Stomach (tissue), 4 donors: ENCODE measurements at regions not wholly inside any gene's neighbourhood (a gene's known extent, or its start where the extent isn't known, plus 50 kb on each side); places are given as distances from the start of the nearest gene placed in this dataset.

ENCODE experiments used
- EP300 ChIP-seq: sonication (generic); formaldehyde crosslinking; IDR thresholded peaks from one replicate; pipeline ENCODE4 v1.6.1; 2017; ENCODE audit warnings: antibody characterized with exemption
- POLR2A ChIP-seq, 4 donors: fragments of 450-650 bp; IDR thresholded peaks; one replicate each; pipeline ENCODE4 v1.6.1; 2016; ENCODE audit warnings: antibody characterized with exemption in 4 of 4, control low read depth in 2 of 4, mild to moderate bottlenecking in 1 of 4, moderate library complexity in 1 of 4
- POLR2AphosphoS5 ChIP-seq, 3 donors: sonication (generic); formaldehyde crosslinking; IDR thresholded peaks; one replicate each; pipeline ENCODE4 v1.6.1; 2016; ENCODE audit warnings: antibody characterized with exemption in 3 of 3
- TF ChIP-seq, protein P1 (sequence below), 7 experiments: fragments of 450-650 bp in 4 of 7; fragments of 200-600 bp in 3 of 7; sonication (generic) in 3 of 7; IDR thresholded peaks; one replicate each; pipeline ENCODE4 v1.5.1; 2016 to 2019; ENCODE audit warnings: antibody characterized with exemption in 7 of 7, control low read depth in 2 of 7, mild to moderate bottlenecking in 1 of 7

DNA sequence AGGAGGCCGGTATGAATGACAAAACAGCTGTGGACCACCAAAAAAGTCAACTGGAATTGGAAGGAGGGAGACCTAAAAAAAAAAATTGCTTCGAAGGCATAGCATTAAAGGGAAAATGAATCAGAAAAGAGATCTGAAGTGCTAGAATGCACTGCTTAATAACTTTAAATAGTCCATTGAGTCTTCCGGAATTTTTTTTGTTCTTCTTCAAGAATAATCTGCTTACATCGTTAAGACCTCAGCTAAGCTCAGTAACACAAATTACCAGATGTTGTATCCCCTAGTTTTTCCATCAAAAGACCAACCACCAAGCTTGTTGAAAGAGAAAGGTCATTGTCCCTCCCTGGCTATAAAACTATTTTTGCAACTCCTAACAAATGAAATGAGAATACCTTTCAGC is 560.5 kb downstream of the NR2F2 start:
- TF ChIP-seq, protein P1, sequence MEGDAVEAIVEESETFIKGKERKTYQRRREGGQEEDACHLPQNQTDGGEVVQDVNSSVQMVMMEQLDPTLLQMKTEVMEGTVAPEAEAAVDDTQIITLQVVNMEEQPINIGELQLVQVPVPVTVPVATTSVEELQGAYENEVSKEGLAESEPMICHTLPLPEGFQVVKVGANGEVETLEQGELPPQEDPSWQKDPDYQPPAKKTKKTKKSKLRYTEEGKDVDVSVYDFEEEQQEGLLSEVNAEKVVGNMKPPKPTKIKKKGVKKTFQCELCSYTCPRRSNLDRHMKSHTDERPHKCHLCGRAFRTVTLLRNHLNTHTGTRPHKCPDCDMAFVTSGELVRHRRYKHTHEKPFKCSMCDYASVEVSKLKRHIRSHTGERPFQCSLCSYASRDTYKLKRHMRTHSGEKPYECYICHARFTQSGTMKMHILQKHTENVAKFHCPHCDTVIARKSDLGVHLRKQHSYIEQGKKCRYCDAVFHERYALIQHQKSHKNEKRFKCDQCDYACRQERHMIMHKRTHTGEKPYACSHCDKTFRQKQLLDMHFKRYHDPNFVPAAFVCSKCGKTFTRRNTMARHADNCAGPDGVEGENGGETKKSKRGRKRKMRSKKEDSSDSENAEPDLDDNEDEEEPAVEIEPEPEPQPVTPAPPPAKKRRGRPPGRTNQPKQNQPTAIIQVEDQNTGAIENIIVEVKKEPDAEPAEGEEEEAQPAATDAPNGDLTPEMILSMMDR (IDR thresholded peaks at IDR 0.05), result no peak
- TF ChIP-seq POLR2A (IDR thresholded peaks at IDR 0.05), result no peak
- TF ChIP-seq EP300, result no peak
- TF ChIP-seq POLR2AphosphoS5 (IDR thresholded peaks at IDR 0.05), result no peak
